ENCODE measurements at regions not wholly inside any gene's neighbourhood (a gene's known extent, or its start where the extent isn't known, plus 50 kb on each side); places are given as distances from the start of the nearest gene placed in this dataset.

DNA sequence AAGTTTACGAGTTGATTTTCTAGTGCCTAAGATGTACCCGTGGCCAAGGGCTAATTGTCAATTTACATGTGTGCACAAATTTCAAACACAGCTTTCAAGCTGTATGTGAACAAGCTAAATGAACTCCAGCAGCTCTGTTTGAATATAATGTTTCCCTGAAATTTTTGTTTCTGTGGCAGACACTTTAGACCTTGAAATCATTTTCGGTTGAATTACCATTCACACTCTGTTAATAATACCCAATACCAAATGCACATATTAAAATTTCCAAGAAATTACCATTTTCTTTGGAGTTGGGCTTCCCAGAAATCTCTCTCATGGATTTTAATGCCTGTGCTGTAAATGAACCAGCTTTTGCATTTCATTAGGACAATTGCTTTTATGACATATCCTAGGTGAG is 506.1 kb upstream of the ID4 start (continued):
- TF ChIP-seq, protein P1, sequence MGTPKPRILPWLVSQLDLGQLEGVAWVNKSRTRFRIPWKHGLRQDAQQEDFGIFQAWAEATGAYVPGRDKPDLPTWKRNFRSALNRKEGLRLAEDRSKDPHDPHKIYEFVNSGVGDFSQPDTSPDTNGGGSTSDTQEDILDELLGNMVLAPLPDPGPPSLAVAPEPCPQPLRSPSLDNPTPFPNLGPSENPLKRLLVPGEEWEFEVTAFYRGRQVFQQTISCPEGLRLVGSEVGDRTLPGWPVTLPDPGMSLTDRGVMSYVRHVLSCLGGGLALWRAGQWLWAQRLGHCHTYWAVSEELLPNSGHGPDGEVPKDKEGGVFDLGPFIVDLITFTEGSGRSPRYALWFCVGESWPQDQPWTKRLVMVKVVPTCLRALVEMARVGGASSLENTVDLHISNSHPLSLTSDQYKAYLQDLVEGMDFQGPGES (IDR thresholded peaks at IDR 0.05; ENCODE audit: low read depth, low read length): no peak
- no peak for TF ChIP-seq CHD2 (IDR thresholded peaks at IDR 0.05; ENCODE audit: low read length, partially characterized antibody)
- TF ChIP-seq FOXM1 (IDR thresholded peaks at IDR 0.05; ENCODE audit: low read depth): no peak
- TF ChIP-seq MEF2A (IDR thresholded peaks at IDR 0.05; ENCODE audit: borderline replicate concordance, low read depth): no peak
- TF ChIP-seq GATA2 (CRISPR knock-in tag; IDR thresholded peaks at IDR 0.05): no peak
- no peak for TF ChIP-seq NFIC (IDR thresholded peaks at IDR 0.05; ENCODE audit: borderline replicate concordance)
- no peak for TF ChIP-seq SIN3A (IDR thresholded peaks at IDR 0.05; ENCODE audit: borderline replicate concordance, low read depth, low read length)
- TF ChIP-seq RFX5 (IDR thresholded peaks at IDR 0.05; ENCODE audit: low read length): no peak

DNA sequence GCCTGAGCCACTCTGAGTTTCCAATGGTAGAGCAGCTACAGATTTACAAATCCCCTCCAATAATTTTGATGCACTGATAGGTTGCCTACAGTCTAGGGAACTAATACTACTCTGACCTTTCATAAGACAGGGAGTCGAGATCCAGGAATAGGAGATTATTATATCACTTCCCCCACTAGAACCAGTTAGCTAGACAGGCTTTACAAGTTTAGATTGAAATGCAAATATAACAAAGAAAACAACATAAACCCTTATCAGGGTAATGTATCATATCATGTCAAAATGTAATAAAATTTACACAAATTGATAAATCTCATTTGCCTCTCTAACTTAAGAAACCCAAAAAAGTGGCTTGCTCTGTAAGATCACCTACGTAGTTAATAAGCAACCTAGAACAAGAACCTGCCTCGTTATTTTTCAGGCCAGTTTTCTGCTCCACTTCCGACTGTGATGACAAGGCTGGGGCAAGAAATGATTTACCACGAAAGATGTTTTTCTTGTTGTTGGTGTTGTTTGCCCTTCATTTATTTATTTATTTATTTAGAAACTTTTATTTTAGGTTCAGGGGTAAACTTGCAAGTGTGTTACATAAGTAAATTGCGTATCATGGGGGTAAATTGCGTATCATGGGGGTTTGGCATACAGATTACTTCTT is 504.2 kb upstream of the ID4 start:
- ChIA-PET POLR2A (no interaction called here), CTCF (no interaction called here)
- TF ChIP-seq, protein P2, sequence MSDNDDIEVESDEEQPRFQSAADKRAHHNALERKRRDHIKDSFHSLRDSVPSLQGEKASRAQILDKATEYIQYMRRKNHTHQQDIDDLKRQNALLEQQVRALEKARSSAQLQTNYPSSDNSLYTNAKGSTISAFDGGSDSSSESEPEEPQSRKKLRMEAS (IDR thresholded peaks at IDR 0.05; ENCODE audit: low read depth): no peak
- TF ChIP-seq MEF2A (IDR thresholded peaks at IDR 0.05; ENCODE audit: borderline replicate concordance, low read depth) (no peak), SIN3A (IDR thresholded peaks at IDR 0.05; ENCODE audit: borderline replicate concordance, low read depth, low read length) (no peak), TCF12 (IDR thresholded peaks at IDR 0.05) (no peak), ELF1 (IDR thresholded peaks at IDR 0.05) (no peak), FOXJ3 (CRISPR knock-in tag; IDR thresholded peaks at IDR 0.05) (no peak), TAF1 (IDR thresholded peaks at IDR 0.05; ENCODE audit: borderline replicate concordance, low read depth, low read length) (no peak), RFX5 (IDR thresholded peaks at IDR 0.05; ENCODE audit: low read length) (no peak), RXRA (IDR thresholded peaks at IDR 0.05; ENCODE audit: borderline replicate concordance, low read depth) (no peak), POLR2AphosphoS5 (IDR thresholded peaks at IDR 0.05; ENCODE audit: low read depth, low read length) (no peak), EZH2phosphoT487 (IDR thresholded peaks at IDR 0.05; ENCODE audit: borderline replicate concordance, low read depth) (no peak), JUND (IDR thresholded peaks at IDR 0.05) (no peak), RCOR1 (IDR thresholded peaks at IDR 0.05; ENCODE audit: low read length) (no peak), EP300 (IDR thresholded peaks at IDR 0.05; ENCODE audit: borderline replicate concordance in 1 of 2, low read depth in 1 of 2, low read length in 1 of 2) (no peak)
- TF ChIP-seq, protein P3, sequence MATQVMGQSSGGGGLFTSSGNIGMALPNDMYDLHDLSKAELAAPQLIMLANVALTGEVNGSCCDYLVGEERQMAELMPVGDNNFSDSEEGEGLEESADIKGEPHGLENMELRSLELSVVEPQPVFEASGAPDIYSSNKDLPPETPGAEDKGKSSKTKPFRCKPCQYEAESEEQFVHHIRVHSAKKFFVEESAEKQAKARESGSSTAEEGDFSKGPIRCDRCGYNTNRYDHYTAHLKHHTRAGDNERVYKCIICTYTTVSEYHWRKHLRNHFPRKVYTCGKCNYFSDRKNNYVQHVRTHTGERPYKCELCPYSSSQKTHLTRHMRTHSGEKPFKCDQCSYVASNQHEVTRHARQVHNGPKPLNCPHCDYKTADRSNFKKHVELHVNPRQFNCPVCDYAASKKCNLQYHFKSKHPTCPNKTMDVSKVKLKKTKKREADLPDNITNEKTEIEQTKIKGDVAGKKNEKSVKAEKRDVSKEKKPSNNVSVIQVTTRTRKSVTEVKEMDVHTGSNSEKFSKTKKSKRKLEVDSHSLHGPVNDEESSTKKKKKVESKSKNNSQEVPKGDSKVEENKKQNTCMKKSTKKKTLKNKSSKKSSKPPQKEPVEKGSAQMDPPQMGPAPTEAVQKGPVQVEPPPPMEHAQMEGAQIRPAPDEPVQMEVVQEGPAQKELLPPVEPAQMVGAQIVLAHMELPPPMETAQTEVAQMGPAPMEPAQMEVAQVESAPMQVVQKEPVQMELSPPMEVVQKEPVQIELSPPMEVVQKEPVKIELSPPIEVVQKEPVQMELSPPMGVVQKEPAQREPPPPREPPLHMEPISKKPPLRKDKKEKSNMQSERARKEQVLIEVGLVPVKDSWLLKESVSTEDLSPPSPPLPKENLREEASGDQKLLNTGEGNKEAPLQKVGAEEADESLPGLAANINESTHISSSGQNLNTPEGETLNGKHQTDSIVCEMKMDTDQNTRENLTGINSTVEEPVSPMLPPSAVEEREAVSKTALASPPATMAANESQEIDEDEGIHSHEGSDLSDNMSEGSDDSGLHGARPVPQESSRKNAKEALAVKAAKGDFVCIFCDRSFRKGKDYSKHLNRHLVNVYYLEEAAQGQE (IDR thresholded peaks at IDR 0.05; ENCODE audit: low read depth, low read length): no peak
- TF ChIP-seq, protein P4, sequence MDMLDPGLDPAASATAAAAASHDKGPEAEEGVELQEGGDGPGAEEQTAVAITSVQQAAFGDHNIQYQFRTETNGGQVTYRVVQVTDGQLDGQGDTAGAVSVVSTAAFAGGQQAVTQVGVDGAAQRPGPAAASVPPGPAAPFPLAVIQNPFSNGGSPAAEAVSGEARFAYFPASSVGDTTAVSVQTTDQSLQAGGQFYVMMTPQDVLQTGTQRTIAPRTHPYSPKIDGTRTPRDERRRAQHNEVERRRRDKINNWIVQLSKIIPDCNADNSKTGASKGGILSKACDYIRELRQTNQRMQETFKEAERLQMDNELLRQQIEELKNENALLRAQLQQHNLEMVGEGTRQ (IDR thresholded peaks at IDR 0.05; ENCODE audit: borderline replicate concordance, low read depth, low read length): no peak
- TF ChIP-seq, protein P5, sequence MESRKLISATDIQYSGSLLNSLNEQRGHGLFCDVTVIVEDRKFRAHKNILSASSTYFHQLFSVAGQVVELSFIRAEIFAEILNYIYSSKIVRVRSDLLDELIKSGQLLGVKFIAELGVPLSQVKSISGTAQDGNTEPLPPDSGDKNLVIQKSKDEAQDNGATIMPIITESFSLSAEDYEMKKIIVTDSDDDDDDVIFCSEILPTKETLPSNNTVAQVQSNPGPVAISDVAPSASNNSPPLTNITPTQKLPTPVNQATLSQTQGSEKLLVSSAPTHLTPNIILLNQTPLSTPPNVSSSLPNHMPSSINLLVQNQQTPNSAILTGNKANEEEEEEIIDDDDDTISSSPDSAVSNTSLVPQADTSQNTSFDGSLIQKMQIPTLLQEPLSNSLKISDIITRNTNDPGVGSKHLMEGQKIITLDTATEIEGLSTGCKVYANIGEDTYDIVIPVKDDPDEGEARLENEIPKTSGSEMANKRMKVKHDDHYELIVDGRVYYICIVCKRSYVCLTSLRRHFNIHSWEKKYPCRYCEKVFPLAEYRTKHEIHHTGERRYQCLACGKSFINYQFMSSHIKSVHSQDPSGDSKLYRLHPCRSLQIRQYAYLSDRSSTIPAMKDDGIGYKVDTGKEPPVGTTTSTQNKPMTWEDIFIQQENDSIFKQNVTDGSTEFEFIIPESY (IDR thresholded peaks at IDR 0.05; ENCODE audit: borderline replicate concordance, low read depth): no peak
- TF ChIP-seq, protein P1 (IDR thresholded peaks at IDR 0.05; ENCODE audit: low read depth, low read length): no peak

More for the DNA sequence above, 504.2 kb upstream of the ID4 start:
- WGBS (ENCODE audit: low lambda C conversion rate): 39% methylated on average over 7 of the region's 7 CpGs
- Histone ChIP-seq H3K36me3 (replicated peaks in 1 of 2; ENCODE audit: control insufficient read depth in 1 of 2, insufficient read depth in 2 of 2, low read length in 1 of 2) (no peaks in the 10 kb centered on the region), H3K9me2 (no peaks in the 10 kb centered on the region), H3F3A (replicated peaks; ENCODE audit: insufficient read depth) (no peaks in the 10 kb centered on the region), H3K27me3 (ENCODE audit: insufficient read depth) (no peaks in the 10 kb centered on the region), H3K27ac (ENCODE audit: low read depth in 2 of 2, low read length in 1 of 2) (no peak overlapping the region), H2AFZ (ENCODE audit: low read depth) (no peak overlapping the region), H3K4me2 (no peak overlapping the region), H4K20me1 (ENCODE audit: insufficient read depth) (no peaks in the 10 kb centered on the region), H3K9me3 (no peaks in the 10 kb centered on the region), H3K4me1 (ENCODE audit: control insufficient read depth in 1 of 2, insufficient read depth in 2 of 2, low read depth in 1 of 2, low read length in 1 of 2) (no peaks in the 10 kb centered on the region), H3K79me2 (ENCODE audit: insufficient read depth) (no peaks in the 10 kb centered on the region), H3K4me3 (ENCODE audit: low read depth in 2 of 2, low read length in 1 of 2) (no peak overlapping the region), H3K9ac (no peak overlapping the region)
- no peak for DNase-seq
